HG03139 (cell line): ENCODE measurements at regions not wholly inside any gene's neighbourhood (a gene's known extent, or its start where the extent isn't known, plus 50 kb on each side); places are given as distances from the start of the nearest gene placed in this dataset.
"Not testable (repeated sequence)": the region's sequence is repeated elsewhere in the genome, so short reads cannot be mapped to it uniquely, and the experiment has no call there.

Experiments
- ATAC-seq: cut with Tn5 transposase; IDR thresholded peaks from one replicate; pipeline ENCODE4 v1.9.1; 2021; ENCODE audit not compliant: unreplicated experiment

GRCh38 chr1:4210043-4210442, 310.0 kb upstream of the C1orf174 start:
- ATAC-seq = no peak

DNA sequence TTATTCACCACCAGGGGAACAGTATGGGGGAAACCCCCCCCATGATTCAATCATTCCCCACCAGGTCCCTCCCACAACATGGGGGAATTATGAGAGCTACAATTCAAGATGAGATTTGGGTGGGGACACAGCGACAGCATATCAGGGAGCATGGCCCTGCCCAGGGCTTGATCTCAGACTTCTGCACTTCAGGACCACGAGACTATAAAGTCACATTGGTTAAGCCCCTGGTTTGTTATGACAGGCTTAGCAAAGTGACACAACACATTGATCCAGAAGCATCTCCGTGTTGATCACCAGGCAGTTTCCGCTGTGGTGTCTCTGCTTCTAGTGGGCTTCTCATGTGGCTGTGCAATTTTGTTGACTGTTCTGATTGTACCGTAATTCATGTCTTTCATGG, 312.7 kb upstream of the C1orf174 start:
- no peak for ATAC-seq

DNA sequence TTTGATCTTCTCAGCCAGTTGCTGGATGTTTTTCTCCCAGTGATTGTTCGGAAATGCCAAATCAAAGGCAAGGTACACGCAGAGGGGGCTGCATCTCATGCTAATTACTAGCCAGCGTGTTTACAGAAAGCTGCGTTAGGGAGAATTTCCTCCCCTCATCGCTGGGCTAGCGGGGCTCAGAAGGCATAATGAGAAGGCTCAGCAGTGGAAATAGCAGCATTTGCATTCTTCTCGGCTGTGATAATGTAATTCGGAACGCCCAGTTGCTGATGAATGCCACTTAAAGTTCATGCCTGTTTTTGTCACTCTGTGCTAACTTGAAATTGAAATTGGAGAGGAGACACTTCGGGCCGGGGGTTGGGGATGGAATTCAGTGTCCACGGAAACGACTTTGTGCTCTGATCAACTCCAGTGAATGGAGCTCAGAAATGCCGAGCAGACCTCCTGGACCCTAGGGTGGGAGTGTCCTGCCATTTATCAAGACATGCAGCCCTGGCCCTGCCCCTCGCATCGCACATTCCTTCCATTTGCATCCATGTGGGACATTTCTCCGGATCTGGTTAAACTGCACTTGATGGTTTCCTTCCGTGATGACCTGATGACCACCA, 313.4 kb upstream of the C1orf174 start:
- ATAC-seq = no peak

- ATAC-seq = no peak
These were observed 314.8 kb upstream of the C1orf174 start for GRCh38 chr1:4214826-4215225.

DNA sequence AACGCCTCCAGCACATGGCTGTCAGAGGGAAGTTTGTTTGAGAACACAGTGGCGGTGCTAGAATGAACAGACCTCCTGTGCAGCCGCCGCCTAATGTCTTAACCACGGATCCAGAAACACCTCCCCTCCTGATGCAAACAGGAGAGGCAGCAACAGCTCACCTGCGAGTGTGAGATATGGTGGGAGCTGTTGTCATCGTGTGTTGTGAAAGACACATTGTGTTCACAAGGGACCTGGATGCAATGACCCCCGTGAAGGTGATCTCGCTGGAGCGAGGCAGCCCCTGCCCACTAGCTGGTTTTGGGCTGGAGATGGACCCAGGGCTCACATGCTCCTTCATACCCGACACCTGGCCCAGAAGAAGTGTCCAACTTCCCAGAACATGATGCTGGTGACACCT, 315.3 kb upstream of the C1orf174 start:
- no peak for ATAC-seq

- no peak for ATAC-seq
These were observed 316.2 kb upstream of the C1orf174 start for GRCh38 chr1:4216231-4216630.

DNA sequence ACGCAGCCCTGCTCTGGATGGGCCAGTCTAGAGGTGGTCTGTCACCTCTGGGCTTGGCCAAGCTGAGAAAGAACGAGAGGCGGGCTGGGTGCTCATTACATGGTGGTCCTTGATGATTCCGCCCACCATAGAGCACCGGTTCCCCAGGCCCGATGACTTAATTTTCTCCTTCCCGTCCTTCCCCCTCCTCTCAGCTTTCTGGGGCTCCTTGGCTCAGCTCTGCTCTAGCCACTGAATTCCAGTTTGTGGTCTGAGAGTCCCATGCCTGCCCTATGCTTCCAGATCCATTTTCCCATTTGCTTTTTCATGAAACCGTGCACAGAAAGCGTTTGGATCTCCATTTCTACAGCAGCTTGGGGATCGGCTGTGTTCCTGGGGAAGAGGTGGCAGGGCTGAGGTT, 318.5 kb upstream of the C1orf174 start:
- ATAC-seq = no peak

DNA sequence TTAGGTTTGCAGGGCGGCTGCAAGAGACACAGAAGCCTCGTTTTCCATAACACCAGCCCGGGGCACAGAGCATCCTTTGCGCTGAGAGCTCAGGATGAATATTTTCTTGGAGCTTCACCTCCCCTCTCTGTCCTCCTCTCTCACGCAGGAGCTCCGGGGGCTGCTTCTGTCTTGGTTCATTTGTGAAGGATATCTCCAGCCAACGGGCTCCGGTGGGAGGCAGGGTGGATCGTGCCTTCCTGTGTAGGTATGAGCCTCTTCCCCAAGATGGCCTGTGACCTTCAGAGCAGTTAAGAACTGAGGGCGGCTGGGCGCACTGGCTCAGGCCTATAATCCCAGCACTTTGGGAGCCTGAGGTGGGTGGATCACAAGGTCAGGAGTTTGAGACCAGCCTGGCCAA, 319.0 kb upstream of the C1orf174 start:
- ATAC-seq = no peak

DNA sequence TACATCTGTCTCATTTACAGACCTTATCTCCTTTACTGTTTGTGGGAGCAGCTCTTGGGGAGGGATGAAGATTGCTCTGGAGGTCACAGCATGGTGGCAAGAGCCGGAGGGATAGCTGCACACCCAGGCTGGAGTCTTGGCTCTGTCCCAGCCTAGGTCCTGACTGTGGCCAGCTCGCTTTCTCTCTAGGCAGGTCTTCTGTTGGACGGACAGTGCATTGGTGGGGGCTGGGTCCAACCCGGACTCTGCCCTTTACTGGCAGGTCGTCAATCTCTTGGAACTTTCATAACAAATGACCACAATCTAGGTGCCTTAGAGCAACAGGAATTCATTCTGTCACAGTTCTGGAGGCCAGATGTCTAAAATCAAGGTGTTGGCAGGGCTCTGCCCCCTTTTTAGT, 319.8 kb upstream of the C1orf174 start:
- no peak for ATAC-seq

DNA sequence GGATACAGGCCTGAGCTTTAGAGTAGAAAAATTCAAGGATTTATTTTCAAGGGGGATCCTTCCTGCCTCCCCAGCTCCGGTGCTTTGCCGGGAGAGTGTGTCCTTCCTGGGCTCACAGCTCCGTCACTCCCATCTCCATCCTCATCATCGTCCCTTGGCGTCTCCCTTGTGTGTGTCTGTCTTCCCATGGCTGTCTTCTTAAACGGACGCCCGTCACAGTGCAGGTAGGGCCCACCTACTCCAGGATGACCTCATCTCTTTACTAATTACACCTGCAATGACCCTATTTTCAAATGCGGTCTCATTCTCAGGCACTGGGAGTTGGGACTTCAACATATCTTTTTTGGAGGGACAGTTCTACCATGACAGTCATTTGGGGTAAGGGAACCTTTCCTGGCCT, 320.3 kb upstream of the C1orf174 start:
- ATAC-seq = no peak

DNA sequence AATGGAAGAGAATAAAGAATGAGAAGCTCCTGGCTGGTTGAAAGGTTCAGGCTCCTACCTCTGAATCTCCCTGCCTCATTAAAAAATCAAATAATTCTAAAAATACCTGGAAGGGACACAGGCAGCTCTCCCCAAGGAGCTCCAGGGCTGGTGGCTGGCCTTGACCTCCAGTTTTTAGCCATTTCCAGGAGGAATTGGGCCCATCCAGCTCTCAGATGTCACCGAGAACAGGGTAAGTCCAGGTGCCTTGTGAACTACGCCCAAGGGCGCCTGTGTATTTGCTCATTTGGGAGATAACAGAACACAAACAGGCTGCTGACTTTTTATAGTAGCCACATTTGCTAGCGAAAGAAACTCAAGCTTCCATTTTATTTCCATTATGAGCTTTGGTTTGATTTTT, 321.0 kb upstream of the C1orf174 start:
- ATAC-seq = no peak

- ATAC-seq = no peak
These were observed 324.8 kb upstream of the C1orf174 start for GRCh38 chr1:4224684-4225467.

DNA sequence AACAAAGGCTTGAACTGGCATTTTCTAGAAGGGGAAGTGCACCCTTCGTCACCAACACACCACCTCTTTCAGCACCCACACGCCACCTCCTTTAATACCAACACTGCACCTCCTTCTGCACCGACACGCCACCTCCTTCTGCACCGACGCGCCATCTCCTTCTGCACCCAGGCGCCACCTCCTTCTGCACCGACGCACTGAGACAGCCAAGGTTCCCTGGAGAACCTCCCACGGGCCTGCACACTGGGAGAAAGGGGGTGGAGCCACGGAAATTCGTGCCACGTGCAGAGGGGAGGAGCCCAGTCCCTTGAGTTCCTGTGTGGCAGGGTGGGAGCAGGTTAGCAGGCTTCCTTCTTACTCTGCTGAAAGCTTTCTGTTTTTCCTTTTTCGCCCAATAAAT, 327.9 kb upstream of the C1orf174 start:
- ATAC-seq = no peak

- ATAC-seq = no peak
These were observed 353.9 kb upstream of the C1orf174 start for GRCh38 chr1:4253935-4254334.

GRCh38 chr1:4256351-4256750, 356.3 kb upstream of the C1orf174 start:
- ATAC-seq = no peak

DNA sequence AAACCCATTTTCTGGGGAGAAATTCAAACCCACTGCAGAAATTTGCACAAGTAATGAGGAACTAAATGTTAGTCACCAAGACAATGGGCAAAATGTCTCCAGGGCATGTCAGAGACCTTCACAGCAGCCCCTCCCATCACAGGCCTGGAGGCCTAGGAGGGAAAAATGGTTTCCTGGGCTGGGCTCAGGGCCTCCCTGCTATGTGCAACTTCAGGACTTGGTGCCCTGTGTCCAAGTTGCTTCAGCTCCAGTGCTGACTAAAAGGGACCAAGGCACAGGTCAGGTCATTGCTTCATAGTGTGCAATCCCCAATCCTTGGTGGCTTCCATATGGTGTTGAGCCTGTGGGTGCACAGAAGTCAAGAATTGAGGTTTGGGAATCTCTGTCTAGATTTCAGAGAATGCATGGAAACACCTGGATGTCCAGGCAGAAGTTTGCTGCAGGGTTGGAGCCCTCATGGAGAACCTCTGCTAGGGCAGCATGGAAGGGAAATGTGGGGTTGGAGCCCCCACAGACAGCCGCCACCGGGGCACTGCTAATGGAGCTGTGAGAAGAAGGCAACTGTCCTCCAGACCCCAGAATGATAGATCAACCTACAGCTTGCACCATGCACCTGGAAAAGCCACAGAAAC, 358.2 kb upstream of the C1orf174 start:
- not testable (repeated sequence) for ATAC-seq

GRCh38 chr1:4261327-4261726, 361.3 kb upstream of the C1orf174 start:
- ATAC-seq = no peak

GRCh38 chr1:4262665-4263064, 362.6 kb upstream of the C1orf174 start:
- no peak for ATAC-seq

DNA sequence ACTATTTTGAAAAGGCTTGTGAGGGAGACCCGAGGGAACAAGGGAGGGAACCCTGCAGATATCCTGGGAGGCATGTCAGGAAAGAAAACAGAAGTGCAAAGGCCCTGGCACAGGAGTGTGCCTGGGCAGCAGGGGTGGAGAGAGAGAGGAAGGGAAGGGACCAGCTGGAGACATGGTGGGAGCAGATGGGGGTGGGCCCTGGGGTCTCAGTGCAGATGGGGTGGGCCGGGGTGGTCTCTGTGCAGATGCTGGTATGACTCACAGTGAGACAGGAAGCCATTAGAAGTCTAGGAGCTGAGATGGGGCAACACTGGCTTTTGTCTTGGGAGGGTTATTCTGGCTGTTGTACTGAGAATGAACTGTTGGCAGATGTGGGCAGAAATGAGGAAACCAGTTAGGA, 363.6 kb upstream of the C1orf174 start:
- no peak for ATAC-seq

GRCh38 chr1:4265836-4266235, 365.8 kb upstream of the C1orf174 start:
- ATAC-seq = no peak

DNA sequence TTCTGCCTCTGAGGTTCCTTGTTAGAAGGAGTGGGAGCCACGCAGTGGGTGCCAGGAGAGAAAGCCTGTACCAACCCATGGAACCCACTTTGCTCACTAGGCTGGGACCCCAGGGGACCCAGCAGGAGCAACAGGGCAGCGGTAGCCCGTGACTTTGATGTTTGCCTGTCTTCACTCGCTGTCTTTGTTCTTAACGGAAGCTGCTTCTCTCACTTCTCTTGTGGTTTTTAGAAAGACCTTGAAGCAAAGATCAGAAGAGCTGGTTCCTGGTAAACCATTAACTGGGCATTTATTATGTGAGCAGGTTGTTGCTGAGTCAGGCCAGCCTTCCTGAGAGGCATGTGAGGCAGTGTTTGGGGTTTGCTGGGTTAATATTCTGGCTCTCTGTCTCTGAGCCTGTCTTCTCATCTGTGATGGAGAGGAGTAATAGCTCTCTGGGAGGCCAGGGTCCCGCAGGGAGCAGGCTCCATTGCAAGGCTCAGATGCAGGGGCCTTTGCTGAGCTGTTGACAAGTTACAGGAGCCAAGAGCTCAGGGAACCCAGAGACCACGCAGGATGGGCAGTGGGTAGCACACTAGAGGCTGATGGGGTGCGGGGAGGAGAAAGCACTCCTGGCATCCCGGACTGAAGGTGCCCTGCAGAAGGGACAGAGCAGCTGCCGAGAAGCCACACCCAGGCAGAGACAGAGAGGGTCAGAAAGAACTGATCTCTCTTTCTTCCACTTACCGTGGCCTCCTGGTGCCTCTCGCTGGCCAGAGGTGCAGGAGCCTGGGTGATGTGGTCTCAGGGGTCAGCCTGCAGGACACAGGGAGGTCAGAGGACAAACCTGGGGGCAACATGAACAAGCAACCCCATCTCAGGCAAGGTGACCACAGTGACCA, 367.5 kb upstream of the C1orf174 start:
- peak; percentile 95 for ATAC-seq
